Neutrophil (primary cell): ENCODE measurements at regions not wholly inside any gene's neighbourhood (a gene's known extent, or its start where the extent isn't known, plus 50 kb on each side); places are given as distances from the start of the nearest gene placed in this dataset.

Source experiments
- H3K27ac ChIP-seq: fragments of 200-600 bp; sonication (generic); 2 replicates; pipeline ENCODE4 v1.5.1; 2016; ENCODE audit warnings: mild to moderate bottlenecking, moderate library complexity
- H3K27me3 ChIP-seq: fragments of 200-600 bp; sonication (generic); 2 replicates; pipeline ENCODE4 v1.6.0; 2016; ENCODE audit warnings: mild to moderate bottlenecking
- H3K36me3 ChIP-seq: fragments of 200-600 bp; sonication (generic); 2 replicates; pipeline ENCODE4 v1.5.1; 2017
- H3K4me1 ChIP-seq, 2 experiments: fragments of 200-600 bp in 1 of 2; sonication (generic) in 1 of 2; 1 replicate in 1 of 2; 2 replicates in 1 of 2; pipeline versions ENCODE4 v1.5.1 to v1.6.1; 2013 to 2016; ENCODE audit warnings: low read depth in 1 of 2, low read length in 1 of 2, mild to moderate bottlenecking in 1 of 2, moderate library complexity in 1 of 2; ENCODE audit not compliant: control insufficient read depth in 1 of 2, insufficient read depth in 1 of 2
- H3K4me3 ChIP-seq, 2 experiments: fragments of 200-600 bp in 1 of 2; sonication (generic) in 1 of 2; 1 replicate in 1 of 2; 2 replicates in 1 of 2; pipeline ENCODE4 v1.5.1; 2013 to 2016; ENCODE audit warnings: low read depth in 1 of 2, low read length in 1 of 2, mild to moderate bottlenecking in 1 of 2, moderate library complexity in 1 of 2
- H3K9me3 ChIP-seq: fragments of 200-600 bp; sonication (generic); 2 replicates; pipeline ENCODE4 v1.5.1; 2016
- CTCF ChIP-seq: fragments of 200-600 bp; sonication (generic); IDR thresholded peaks from 2 replicates; pipeline ENCODE4 v1.5.1; 2016; ENCODE audit warnings: antibody characterized with exemption

GRCh38 chr21:29238053-29238966 is 60.4 kb upstream of the BACH1 start:
- H3K27ac ChIP-seq = peak overlapping the region; percentile 49

GRCh38 chr21:29238967-29239290 is 59.8 kb upstream of the BACH1 start:
- no peak for TF ChIP-seq CTCF
- no peaks in the 10 kb centered on the region for H3K36me3 ChIP-seq
- H3K27ac ChIP-seq = peak overlapping the region; percentile 49
- H3K27me3 ChIP-seq = no peaks in the 10 kb centered on the region
- peaks cover 6 to 30% of the 10 kb centered on the region in 2 experiments for H3K4me1 ChIP-seq
- H3K4me3 ChIP-seq = no peak overlapping the region
- no peaks in the 10 kb centered on the region for H3K9me3 ChIP-seq

More at GRCh38 chr21:29238053-29238966, 60.4 kb upstream of the BACH1 start:
- Histone ChIP-seq H3K9me3 (no peaks in the 10 kb centered on the region), H3K27me3 (no peaks in the 10 kb centered on the region), H3K4me1 (peaks cover 10 to 37% of the 10 kb centered on the region in 2 experiments), H3K4me3 (no peak overlapping the region), H3K36me3 (no peaks in the 10 kb centered on the region)
- no peak for TF ChIP-seq CTCF

- H3K27me3 ChIP-seq = no peaks in the 10 kb centered on the region
- peaks cover 6 to 30% of the 10 kb centered on the region in 2 experiments for H3K4me1 ChIP-seq
- no peak overlapping the region for H3K27ac ChIP-seq
- no peak overlapping the region for H3K4me3 ChIP-seq
- H3K36me3 ChIP-seq = no peaks in the 10 kb centered on the region
- H3K9me3 ChIP-seq = no peaks in the 10 kb centered on the region
- no peak for TF ChIP-seq CTCF
These were observed 58.6 kb upstream of the BACH1 start for GRCh38 chr21:29240136-29240535.

GRCh38 chr21:29242201-29242600 is 56.5 kb upstream of the BACH1 start:
- Histone ChIP-seq H3K4me1 (peaks cover 0 to 19% of the 10 kb centered on the region in 2 experiments), H3K36me3 (no peaks in the 10 kb centered on the region), H3K9me3 (no peaks in the 10 kb centered on the region), H3K27ac (no peak overlapping the region), H3K4me3 (no peak overlapping the region), H3K27me3 (no peaks in the 10 kb centered on the region)
- no peak for TF ChIP-seq CTCF

- Histone ChIP-seq H3K27ac (no peak overlapping the region), H3K9me3 (no peaks in the 10 kb centered on the region), H3K36me3 (no peaks in the 10 kb centered on the region), H3K4me3 (no peak overlapping the region), H3K27me3 (no peaks in the 10 kb centered on the region), H3K4me1 (peaks cover 5 to 20% of the 10 kb centered on the region in 2 experiments)
- no peak for TF ChIP-seq CTCF
These were observed 55.5 kb upstream of the BACH1 start for GRCh38 chr21:29243188-29243587.
